A549 (cell line): ENCODE measurements at regions not wholly inside any gene's neighbourhood (a gene's known extent, or its start where the extent isn't known, plus 50 kb on each side); places are given as distances from the start of the nearest gene placed in this dataset.

Experiments
- ATAC-seq, 2 experiments: fragments of 200-7000 bp in 1 of 2; fragments of >200 bp in 1 of 2; cut with Nextera tagmentation in 1 of 2; cut with Tn5 transposase in 1 of 2; 3 replicates each; pipeline versions ENCODE4 v1.8.0 to v1.9.1; 2018 to 2020; ENCODE audit warnings: mild to moderate bottlenecking in 1 of 2, moderate library complexity in 1 of 2
- CTCF ChIA-PET: fragments of 300-600 bp; sonication (Branson Sonifier 250); formaldehyde crosslinking; extraction: SDS; loops from one replicate; lab custom pipeline; 2021; ENCODE audit warnings: antibody characterized with exemption, inconsistent platforms; lab: Yijun Ruan, JAX
- POLR2A ChIA-PET: fragments of 350-600 bp; formaldehyde crosslinking; extraction: SDS; loops from one replicate; lab custom pipeline; 2021; ENCODE audit warnings: antibody characterized with exemption, inconsistent platforms; lab: Yijun Ruan, JAX
- DNase-seq, 2 experiments: peaks; one replicate each; pipeline versions ENCODE4 v3.0.0 to v3.0.0-alpha.2; 2011 to 2016; ENCODE audit warnings: low read depth in 1 of 2, low spot score in 1 of 2
- FAIRE-seq: peaks from 2 replicates; lab custom pipeline; 2011; peaks lifted over from hg19 to GRCh38; lab: Jason Lieb, UNC
- H3K27ac ChIP-seq, 2 experiments: fragments of >200 bp; sonication (Bioruptor Twin); formaldehyde crosslinking; 3 replicates each; pipeline ENCODE4 v1.5.1; 2016 to 2017
- H3K4me1 ChIP-seq: fragments of >200 bp; sonication (Bioruptor Twin); formaldehyde crosslinking; 3 replicates; pipeline ENCODE4 v1.6.1; 2016
- H3K4me2 ChIP-seq: fragments of >200 bp; sonication (Bioruptor Twin); formaldehyde crosslinking; 3 replicates; pipeline ENCODE4 v1.6.1; 2016
- H3K4me3 ChIP-seq: fragments of >200 bp; sonication (Bioruptor Twin); formaldehyde crosslinking; 3 replicates; pipeline ENCODE4 v1.5.1; 2016
- H3K9me3 ChIP-seq: fragments of >200 bp; sonication (Bioruptor Twin); formaldehyde crosslinking; 3 replicates; pipeline ENCODE4 v1.6.1; 2016
- BCL3 ChIP-seq: fragments of >200 bp; sonication (Bioruptor Twin); formaldehyde crosslinking; IDR thresholded peaks from 3 replicates; pipeline ENCODE4 v1.6.1; 2016
- BHLHE40 ChIP-seq: IDR thresholded peaks from 2 replicates; pipeline ENCODE4 v1.6.1; 2012; ENCODE audit warnings: low read depth, low read length, inconsistent platforms
- CEBPB ChIP-seq, 2 experiments: fragments of >200 bp in 1 of 2; sonication (Bioruptor Twin) in 1 of 2; formaldehyde crosslinking in 1 of 2; IDR thresholded peaks; 2 replicates each; pipeline ENCODE4 v1.6.1; 2012 to 2016
- CTCF ChIP-seq: fragments of >200 bp; sonication (Bioruptor Twin); formaldehyde crosslinking; IDR thresholded peaks from 3 replicates; pipeline ENCODE4 v1.5.1; 2016
- EHMT2 ChIP-seq: fragments of 200-600 bp; sonication (generic); IDR thresholded peaks from 2 replicates; pipeline ENCODE4 v1.6.1; 2016; ENCODE audit warnings: antibody characterized with exemption, low read depth, mild to moderate bottlenecking, moderate library complexity
- ESRRA ChIP-seq: fragments of 150-350 bp; IDR thresholded peaks from 2 replicates; pipeline ENCODE4 v1.6.1; 2014; ENCODE audit warnings: mild to moderate bottlenecking, low read length, borderline replicate concordance
- GATA3 ChIP-seq: IDR thresholded peaks from 2 replicates; pipeline ENCODE4 v1.6.1; 2012; ENCODE audit warnings: borderline replicate concordance
- HEYL ChIP-seq: fragments of 250-450 bp; sonication (Bioruptor Pico); IDR thresholded peaks from 2 replicates; pipeline ENCODE4 v1.8.0; 2021; ENCODE audit warnings: mild to moderate bottlenecking, moderate library complexity
- HOXB13 ChIP-seq: fragments of 250-450 bp; sonication (Bioruptor Pico); IDR thresholded peaks from 2 replicates; pipeline ENCODE4 v1.5.0; 2020; ENCODE audit warnings: low read depth, mild to moderate bottlenecking, moderate library complexity
- KDM1A ChIP-seq: fragments of 200-600 bp; sonication (generic); IDR thresholded peaks from 2 replicates; pipeline ENCODE4 v1.6.1; 2016; ENCODE audit warnings: low read depth, mild to moderate bottlenecking
- KDM5A ChIP-seq: fragments of 200-600 bp; sonication (generic); IDR thresholded peaks from 2 replicates; pipeline ENCODE4 v1.6.1; 2016; ENCODE audit warnings: antibody characterized with exemption, mild to moderate bottlenecking
- MAX ChIP-seq: IDR thresholded peaks from 2 replicates; pipeline ENCODE4 v1.6.1; 2012
- MYC ChIP-seq: IDR thresholded peaks from 2 replicates; pipeline ENCODE4 v1.6.1; 2012; ENCODE audit warnings: mild to moderate bottlenecking, inconsistent platforms, low read length, improper control_type of control experiment, borderline replicate concordance
- RARB ChIP-seq: fragments of 250-450 bp; sonication (Bioruptor Pico); IDR thresholded peaks from 2 replicates; pipeline ENCODE4 v1.8.0; 2021; ENCODE audit warnings: mild to moderate bottlenecking, moderate library complexity
- REST ChIP-seq: fragments of 200-600 bp; sonication (generic); IDR thresholded peaks from 2 replicates; pipeline ENCODE4 v1.6.1; 2016; ENCODE audit warnings: antibody characterized with exemption, mild to moderate bottlenecking, moderate library complexity
- SMC3 ChIP-seq: fragments of >200 bp; sonication (Bioruptor Twin); formaldehyde crosslinking; IDR thresholded peaks from 3 replicates; pipeline ENCODE4 v1.6.1; 2018; ENCODE audit warnings: inconsistent platforms
- SREBF2 ChIP-seq: fragments of 450-650 bp; IDR thresholded peaks from 2 replicates; pipeline ENCODE4 v1.6.1; 2014; ENCODE audit warnings: mild to moderate bottlenecking, moderate library complexity
- TFCP2L1 ChIP-seq: fragments of 250-450 bp; sonication (Bioruptor Pico); IDR thresholded peaks from 2 replicates; pipeline ENCODE4 v1.5.0; 2021; ENCODE audit warnings: mild to moderate bottlenecking
- TP53 ChIP-seq: fragments of 250-450 bp; sonication (Bioruptor Pico); IDR thresholded peaks from 2 replicates; pipeline ENCODE4 v1.5.0; 2021; ENCODE audit warnings: mild to moderate bottlenecking, moderate library complexity
- ZFP36 ChIP-seq: fragments of 450-650 bp; IDR thresholded peaks from 2 replicates; pipeline ENCODE4 v1.6.1; 2014; ENCODE audit warnings: borderline replicate concordance; ENCODE audit not compliant: partially characterized antibody
- WGBS: methylation state at CpG from one replicate; pipeline ENCODE4 v1.1.6; 2017; ENCODE audit errors: missing lambda C conversion rate; 5-methylcytosine and 5-hydroxymethylcytosine counted together

GRCh38 chr2:16196687-16197503, 256.5 kb downstream of the MYCN start:
- WGBS = 53% methylated on average over 15 of the region's 15 CpGs

GRCh38 chr2:16195681-16196070, 255.3 kb downstream of the MYCN start:
- ATAC-seq = no peak
- H3K27ac ChIP-seq = no peak overlapping the region
- no peak for FAIRE-seq
- WGBS = 42% methylated on average over 6 of the region's 6 CpGs
- H3K4me3 ChIP-seq = no peak overlapping the region
- POLR2A ChIA-PET = no interaction called here
- DNase-seq = no peak
- H3K4me1 ChIP-seq = no peaks in the 10 kb centered on the region
- CTCF ChIA-PET = no interaction called here
- peaks cover 8% of the 10 kb centered on the region; the same call in 1 of the 3 replicates for H3K9me3 ChIP-seq
- TF ChIP-seq SMC3 (no peak), TFCP2L1 (CRISPR knock-in tag) (no peak), BHLHE40 (no peak), CTCF (no peak), KDM1A (no peak), MAX (no peak), ZFP36 (no peak)
- no peak overlapping the region for H3K4me2 ChIP-seq

More at GRCh38 chr2:16196687-16197503, 256.5 kb downstream of the MYCN start:
- ChIA-PET POLR2A (no interaction called here), CTCF (no interaction called here)
- DNase-seq (no peak), ATAC-seq (no peak)
- Histone ChIP-seq H3K27ac (no peak overlapping the region), H3K9me3 (peaks cover 8% of the 10 kb centered on the region; the same call in 1 of the 3 replicates), H3K4me3 (no peak overlapping the region)
- TF ChIP-seq SMC3 = no peak
- no peak for TF ChIP-seq BCL3
- TF ChIP-seq HOXB13 = no peak
- no peak for TF ChIP-seq KDM5A
- no peak for TF ChIP-seq ESRRA
- TF ChIP-seq SREBF2 = no peak
- TF ChIP-seq CEBPB (IDR thresholded peaks at IDR 0.05) = no peak
- no peak for TF ChIP-seq GATA3
- TF ChIP-seq REST = no peak
- no peak for TF ChIP-seq HEYL
- TF ChIP-seq RARB (CRISPR knock-in tag) = no peak
- TF ChIP-seq EHMT2 = no peak
- TF ChIP-seq MAX = no peak
- no peak for TF ChIP-seq MYC
- no peak for TF ChIP-seq TP53 (CRISPR knock-in tag)
- TF ChIP-seq, all 56 proteins: peak for 0
- no peaks in the 10 kb centered on the region for H3K4me1 ChIP-seq
- no peak for FAIRE-seq
- H3K4me2 ChIP-seq = no peak overlapping the region
